Lung (tissue), 11 donors: ENCODE measurements at regions not wholly inside any gene's neighbourhood (a gene's known extent, or its start where the extent isn't known, plus 50 kb on each side); places are given as distances from the start of the nearest gene placed in this dataset.

Experiments used
- ATAC-seq: fragments of 200-7000 bp; cut with Tn5 transposase; one replicate; pipeline ENCODE4 v1.9.1; 2020; ENCODE audit warnings: moderate number of reproducible peaks; ENCODE audit not compliant: insufficient read depth, low FRiP score
- DNase-seq, 3 donors: peaks; one replicate each; pipeline ENCODE4 v3.0.0-alpha.2; 2013 to 2017
- H3K27ac ChIP-seq, 2 donors: one replicate each; pipeline ENCODE4 v1.5.1; 2013; ENCODE audit warnings: mild to moderate bottlenecking in 2 of 2, moderate library complexity in 2 of 2, control low read depth in 1 of 2, inconsistent platforms in 1 of 2, low read depth in 1 of 2, low read length in 1 of 2
- H3K27me3 ChIP-seq, 3 donors: one replicate each; pipeline ENCODE4 v1.5.1; 2013; ENCODE audit warnings: low read length in 2 of 3; ENCODE audit not compliant: control insufficient read depth in 3 of 3, insufficient read depth in 3 of 3
- H3K36me3 ChIP-seq, 4 donors: one replicate each; pipeline ENCODE4 v1.5.1; 2013; ENCODE audit warnings: low read length in 4 of 4, mild to moderate bottlenecking in 1 of 4, moderate library complexity in 1 of 4; ENCODE audit not compliant: control insufficient read depth in 4 of 4, insufficient read depth in 4 of 4
- H3K4me1 ChIP-seq, 5 donors: one replicate each; pipeline ENCODE4 v1.5.1; 2013; ENCODE audit warnings: low read length in 5 of 5, mild to moderate bottlenecking in 2 of 5, moderate library complexity in 1 of 5; ENCODE audit not compliant: control insufficient read depth in 5 of 5, insufficient read depth in 5 of 5
- H3K4me3 ChIP-seq: one replicate; pipeline ENCODE4 v1.5.1; 2013; ENCODE audit warnings: mild to moderate bottlenecking, control low read depth, moderate library complexity
- H3K9ac ChIP-seq, 2 donors: one replicate each; pipeline ENCODE4 v1.5.1; 2013; ENCODE audit warnings: low read length in 2 of 2, control low read depth in 1 of 2; ENCODE audit not compliant: insufficient read depth in 1 of 2
- H3K9me3 ChIP-seq, 4 donors: one replicate each; pipeline ENCODE4 v1.5.1; 2013; ENCODE audit warnings: low read length in 3 of 4, mild to moderate bottlenecking in 1 of 4, moderate library complexity in 1 of 4; ENCODE audit not compliant: control insufficient read depth in 4 of 4, insufficient read depth in 3 of 4
- CTCF ChIP-seq: IDR thresholded peaks from 2 replicates; pipeline ENCODE4 v1.5.1; 2012; ENCODE audit warnings: mild to moderate bottlenecking; ENCODE audit errors: control extremely low read depth, extremely low read depth
- WGBS, 2 donors: extraction: QIAGEN DNeasy Blood & Tissue Kit; methylation state at CpG; one replicate each; pipeline ENCODE4 v1.1.7; 2013; 5-methylcytosine and 5-hydroxymethylcytosine counted together
- donor health status: control.
- donor health status: control.
- donor health status: Bipolar disorder and iron deficiency.
- donor health status: healthy.
- donor health status: DM: yes; HTN: yes; CAD: no.

- no peaks in the 10 kb centered on the region for H3K36me3 ChIP-seq
- no peak for ATAC-seq
- WGBS, 2 donors, result 75 to 81% methylated on average over 2 of the region's 2 CpGs
These were observed 363.7 kb upstream of the FSIP2 start for GRCh38 chr2:185374878-185375277.

DNA sequence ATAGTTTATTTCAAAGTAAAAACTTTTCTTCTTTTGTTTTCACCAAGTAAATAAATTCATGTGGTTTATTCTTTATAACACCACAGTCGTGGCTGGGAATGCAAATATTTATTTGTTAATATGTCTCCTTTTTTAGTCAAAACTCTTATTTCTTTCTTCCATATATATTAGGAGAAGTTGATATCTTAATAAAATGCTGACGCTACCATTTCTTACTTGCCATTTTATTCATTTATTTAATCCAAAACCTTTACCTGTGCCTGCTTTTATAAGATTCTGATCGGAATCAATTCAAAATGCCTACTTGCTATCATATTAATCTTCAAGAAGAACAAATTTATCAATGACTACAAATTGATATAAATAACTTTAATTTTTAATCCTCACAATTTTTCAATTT, 362.9 kb upstream of the FSIP2 start:
- no peak for DNase-seq
- Histone ChIP-seq H3K27ac (no peak overlapping the region), H3K4me3 (no peak overlapping the region), H3K4me1 (no peaks in the 10 kb centered on the region), H3K36me3 (no peaks in the 10 kb centered on the region), H3K9me3 (peaks cover 0 to 9% (median 0%) of the 10 kb centered on the region in 4 donors), H3K27me3 (no peaks in the 10 kb centered on the region), H3K9ac (no peak overlapping the region)
- no peak for ATAC-seq
- no peak for TF ChIP-seq CTCF
- WGBS, 2 donors, result 81 to 88% methylated on average over 3 of the region's 3 CpGs

More at GRCh38 chr2:185374878-185375277, 363.7 kb upstream of the FSIP2 start:
- Histone ChIP-seq H3K9ac (no peak overlapping the region), H3K27ac (no peak overlapping the region), H3K4me3 (no peak overlapping the region), H3K9me3 (peaks cover 0 to 9% (median 0%) of the 10 kb centered on the region in 4 donors), H3K27me3 (no peaks in the 10 kb centered on the region), H3K4me1 (no peaks in the 10 kb centered on the region)
- DNase-seq, result no peak
- TF ChIP-seq CTCF, result no peak

DNA sequence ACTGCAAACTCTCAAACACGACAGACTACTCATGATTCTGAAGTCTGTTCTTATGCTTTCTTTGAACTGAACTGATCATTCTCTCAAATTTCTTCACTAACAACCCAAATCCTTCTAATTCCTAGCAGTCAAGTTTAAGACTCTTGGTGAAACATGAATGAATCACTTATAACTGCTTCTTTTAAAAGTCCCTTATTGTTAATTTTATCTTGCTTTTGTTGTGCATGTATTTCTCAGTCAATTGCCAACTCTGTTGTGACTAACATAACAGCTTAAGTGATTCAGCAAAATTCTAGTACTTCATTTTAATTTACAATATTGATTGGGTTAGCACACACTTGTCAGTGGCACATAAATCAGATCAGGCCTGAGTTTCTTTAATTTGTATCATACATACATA, 357.0 kb upstream of the FSIP2 start:
- no peak overlapping the region for H3K27ac ChIP-seq
- ATAC-seq (no peak), DNase-seq (no peak)
- no peaks in the 10 kb centered on the region for H3K4me1 ChIP-seq
- 74 to 90% methylated on average over 1 of the region's 1 CpG for WGBS, 2 donors
- H3K27me3 ChIP-seq, result no peaks in the 10 kb centered on the region
- peaks cover 0 to 3% (median 0%) of the 10 kb centered on the region in 4 donors for H3K9me3 ChIP-seq
- H3K36me3 ChIP-seq, result no peaks in the 10 kb centered on the region
- H3K4me3 ChIP-seq, result no peak overlapping the region
- no peak for TF ChIP-seq CTCF
- H3K9ac ChIP-seq, result no peak overlapping the region
